ENCODE measurements at regions not wholly inside any gene's neighbourhood (a gene's known extent, or its start where the extent isn't known, plus 50 kb on each side); places are given as distances from the start of the nearest gene placed in this dataset.

- no peak for DNase-seq (ENCODE audit: extremely low spot score)
- ChIA-PET CTCF (no interaction called here), POLR2A (no interaction called here)
- TF ChIP-seq HDGF (IDR thresholded peaks at IDR 0.05; ENCODE audit: borderline replicate concordance) (no peak), SP1 (IDR thresholded peaks at IDR 0.05) (no peak), CTBP1 (IDR thresholded peaks at IDR 0.05; ENCODE audit: borderline replicate concordance) (no peak), PKNOX1 (IDR thresholded peaks at IDR 0.05) (no peak), NFRKB (IDR thresholded peaks at IDR 0.05) (no peak), ZNF384 (IDR thresholded peaks at IDR 0.05) (no peak), BHLHE40 (IDR thresholded peaks at IDR 0.05; ENCODE audit: borderline replicate concordance) (no peak), L3MBTL2 (conservative IDR thresholded peaks at IDR 0.05) (no peak), TARDBP (IDR thresholded peaks at IDR 0.05) (no peak), SUZ12 (IDR thresholded peaks at IDR 0.05) (no peak), ELF4 (IDR thresholded peaks at IDR 0.05) (no peak), FOXK2 (IDR thresholded peaks at IDR 0.05) (no peak), FOXA1 (IDR thresholded peaks at IDR 0.05) (no peak), LEF1 (IDR thresholded peaks at IDR 0.05; ENCODE audit: borderline replicate concordance) (no peak), FOXM1 (IDR thresholded peaks at IDR 0.05; ENCODE audit: borderline replicate concordance) (no peak), ARNT (IDR thresholded peaks at IDR 0.05) (no peak)
Measured at GRCh38 chr7:33702514-33703054, 202.8 kb upstream of the BMPER start.

DNA sequence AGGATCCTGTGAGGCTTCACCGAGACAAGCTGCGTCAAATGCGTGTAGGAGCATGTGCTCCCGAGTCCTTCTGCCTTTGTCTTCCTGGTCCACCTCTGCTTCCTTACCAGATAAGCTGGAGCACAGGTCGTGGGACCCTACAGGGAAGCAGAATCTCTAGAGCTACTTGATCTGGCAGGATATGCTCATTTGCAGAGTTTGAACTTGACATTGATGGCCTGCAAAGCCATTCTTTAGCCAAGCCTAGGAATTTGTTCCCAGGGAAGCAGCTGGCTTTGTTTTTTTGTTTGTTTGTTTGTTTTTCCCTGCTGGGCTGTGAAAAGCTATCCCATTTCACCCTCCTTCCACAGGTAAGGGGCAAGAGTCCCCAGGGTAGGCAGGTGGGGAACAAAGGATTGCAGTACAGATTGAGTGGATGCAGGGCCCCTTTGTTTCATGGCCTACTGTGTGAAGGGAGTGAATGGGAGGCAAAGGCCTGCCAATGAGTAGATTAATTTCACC, 200.0 kb upstream of the BMPER start:
- no peak for DNase-seq (ENCODE audit: extremely low spot score)
- ChIA-PET POLR2A (no interaction called here), CTCF (no interaction called here)
- TF ChIP-seq SUZ12 (IDR thresholded peaks at IDR 0.05) (no peak), BHLHE40 (IDR thresholded peaks at IDR 0.05; ENCODE audit: borderline replicate concordance) (no peak), CTBP1 (IDR thresholded peaks at IDR 0.05; ENCODE audit: borderline replicate concordance) (no peak), ARNT (IDR thresholded peaks at IDR 0.05) (no peak), FOXA1 (IDR thresholded peaks at IDR 0.05) (no peak), NFRKB (IDR thresholded peaks at IDR 0.05) (no peak), LEF1 (IDR thresholded peaks at IDR 0.05; ENCODE audit: borderline replicate concordance) (no peak), ZNF384 (IDR thresholded peaks at IDR 0.05) (no peak), ELF4 (IDR thresholded peaks at IDR 0.05) (no peak), PKNOX1 (IDR thresholded peaks at IDR 0.05) (no peak), L3MBTL2 (conservative IDR thresholded peaks at IDR 0.05) (no peak)

DNA sequence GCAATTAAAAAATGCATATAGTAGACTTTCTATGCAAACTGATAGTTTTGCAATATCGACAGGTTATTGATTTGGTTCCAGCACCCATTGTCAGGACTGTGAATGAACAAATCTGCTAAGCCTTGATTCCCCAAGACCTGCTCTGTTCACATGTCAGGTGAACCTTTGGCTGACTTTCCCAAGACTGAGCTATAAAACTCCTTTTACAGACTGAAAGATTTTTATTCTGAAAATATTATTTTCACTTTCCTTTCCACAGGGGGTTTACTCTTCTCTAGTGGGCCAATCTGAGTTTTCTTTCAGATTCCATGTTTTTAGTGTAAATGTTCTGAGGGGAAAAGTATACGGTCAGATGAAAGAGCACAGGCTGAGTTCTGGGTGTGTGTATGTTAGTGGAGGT, 199.2 kb upstream of the BMPER start:
- ChIA-PET POLR2A (no interaction called here), CTCF (no interaction called here)
- no peak for TF ChIP-seq LEF1 (IDR thresholded peaks at IDR 0.05; ENCODE audit: borderline replicate concordance)
- TF ChIP-seq FOXK2 (IDR thresholded peaks at IDR 0.05), result no peak
- TF ChIP-seq PKNOX1 (IDR thresholded peaks at IDR 0.05), result no peak
- TF ChIP-seq SP1 (IDR thresholded peaks at IDR 0.05), result no peak
- TF ChIP-seq FOXA1 (IDR thresholded peaks at IDR 0.05), result no peak
- no peak for TF ChIP-seq ZNF384 (IDR thresholded peaks at IDR 0.05)
- TF ChIP-seq L3MBTL2 (conservative IDR thresholded peaks at IDR 0.05), result no peak
- no peak for TF ChIP-seq BHLHE40 (IDR thresholded peaks at IDR 0.05; ENCODE audit: borderline replicate concordance)
- TF ChIP-seq ARNT (IDR thresholded peaks at IDR 0.05), result no peak
- TF ChIP-seq NFRKB (IDR thresholded peaks at IDR 0.05), result no peak
- no peak for TF ChIP-seq CTBP1 (IDR thresholded peaks at IDR 0.05; ENCODE audit: borderline replicate concordance)
- no peak for TF ChIP-seq SUZ12 (IDR thresholded peaks at IDR 0.05)
- TF ChIP-seq FOXM1 (IDR thresholded peaks at IDR 0.05; ENCODE audit: borderline replicate concordance), result no peak
- TF ChIP-seq HDGF (IDR thresholded peaks at IDR 0.05; ENCODE audit: borderline replicate concordance), result no peak

DNA sequence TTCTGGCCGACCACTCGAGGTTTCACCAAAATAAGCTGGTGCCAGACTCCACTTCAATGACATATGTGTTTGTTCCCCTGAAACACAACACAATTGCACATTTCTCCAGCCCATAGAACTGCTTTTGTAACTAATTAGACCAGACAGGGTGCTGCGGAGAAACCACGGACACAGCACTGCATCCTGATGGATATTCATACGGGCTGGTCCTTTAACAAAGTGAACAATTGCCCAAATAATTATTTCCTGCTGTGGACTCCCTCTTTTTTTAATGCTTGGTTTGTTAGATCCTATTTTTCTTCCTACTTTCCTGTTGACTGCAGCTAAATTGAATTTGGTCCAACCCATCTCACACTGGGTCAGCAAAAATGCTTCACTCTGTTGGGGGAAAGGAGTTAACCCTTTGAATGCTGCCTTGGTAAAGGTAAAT, 198.6 kb upstream of the BMPER start:
- ChIA-PET POLR2A (interaction anchor here (0.6 kb wide), 1 partner anchor 54 kb away, joined by 4 read pairs; no protein-coding TSS in a partner anchor), CTCF (interaction anchor here (0.5 kb wide), 1 partner anchor 59 kb away, joined by 3 read pairs; no protein-coding TSS in a partner anchor)
- TF ChIP-seq CTBP1 (IDR thresholded peaks at IDR 0.05; ENCODE audit: borderline replicate concordance), result no peak
- no peak for TF ChIP-seq L3MBTL2 (conservative IDR thresholded peaks at IDR 0.05)
- no peak for TF ChIP-seq FOXK2 (IDR thresholded peaks at IDR 0.05)
- TF ChIP-seq TARDBP (IDR thresholded peaks at IDR 0.05), result no peak
- TF ChIP-seq BHLHE40 (IDR thresholded peaks at IDR 0.05; ENCODE audit: borderline replicate concordance), result no peak
- TF ChIP-seq SP1 (IDR thresholded peaks at IDR 0.05), result no peak
- no peak for TF ChIP-seq ZNF384 (IDR thresholded peaks at IDR 0.05)
- DNase-seq (ENCODE audit: extremely low spot score), result no peak

More for the DNA sequence above, 199.2 kb upstream of the BMPER start:
- no peak for DNase-seq (ENCODE audit: extremely low spot score)

GRCh38 chr7:33707427-33707826, 197.9 kb upstream of the BMPER start:
- ChIA-PET POLR2A (no interaction called here), CTCF (interaction anchor here (1.3 kb wide), 1 partner anchor 225 kb away, joined by 3 read pairs; no protein-coding TSS in a partner anchor)
- TF ChIP-seq ELF4 (IDR thresholded peaks at IDR 0.05), result no peak
- DNase-seq (ENCODE audit: extremely low spot score), result no peak

DNA sequence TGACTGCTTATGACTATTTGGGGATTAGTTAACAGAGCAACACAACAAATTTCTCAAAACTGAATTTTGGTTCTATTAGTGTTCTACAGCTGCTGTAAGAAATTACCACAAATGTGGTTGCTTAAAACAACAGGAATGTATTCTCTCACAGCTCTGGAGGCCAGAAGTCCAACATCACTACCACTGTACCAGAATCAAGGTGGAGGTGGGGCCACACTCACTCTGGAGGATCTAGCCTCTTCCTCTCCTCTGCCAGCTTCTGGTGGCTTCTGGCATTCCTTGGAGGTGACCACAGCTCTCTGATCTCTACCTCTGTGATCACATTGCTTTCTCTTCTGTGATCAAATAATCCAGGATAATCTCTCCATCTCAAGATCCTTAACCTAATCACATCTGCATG, 194.7 kb upstream of the BMPER start:
- TF ChIP-seq FOXA1 (IDR thresholded peaks at IDR 0.05), result no peak
- no peak for TF ChIP-seq LEF1 (IDR thresholded peaks at IDR 0.05; ENCODE audit: borderline replicate concordance)
- no peak for TF ChIP-seq TARDBP (IDR thresholded peaks at IDR 0.05)
- no peak for TF ChIP-seq ARNT (IDR thresholded peaks at IDR 0.05)
- POLR2A ChIA-PET, result no interaction called here
- CTCF ChIA-PET, result interaction anchor here (0.8 kb wide), 1 partner anchor 12 kb away, joined by 3 read pairs; no protein-coding TSS in a partner anchor
- DNase-seq (ENCODE audit: extremely low spot score), result no peak
